WTC11 (cell line): ENCODE measurements at regions not wholly inside any gene's neighbourhood (a gene's known extent, or its start where the extent isn't known, plus 50 kb on each side); places are given as distances from the start of the nearest gene placed in this dataset.

Source experiments
- ATAC-seq: fragments of 200-7000 bp; cut with Tn5 transposase; 2 replicates; pipeline ENCODE4 v1.10.0; 2021; ENCODE audit warnings: mild to moderate bottlenecking, moderate library complexity
- CTCF ChIA-PET: fragments of 300-600 bp; sonication (Branson Sonifier 250); formaldehyde crosslinking; loops from one replicate; lab custom pipeline; 2021; ENCODE audit warnings: antibody characterized with exemption; lab: Charles Lee
- POLR2A ChIA-PET: fragments of 350-600 bp; sonication (Branson Sonifier 250); formaldehyde crosslinking; loops from one replicate; lab custom pipeline; 2021; ENCODE audit warnings: antibody characterized with exemption; lab: Charles Lee
- DNase-seq: peaks from one replicate; pipeline ENCODE4 v3.0.0; 2021; ENCODE audit warnings: low spot score
- H3K27ac Mint-ChIP-seq: 2 replicates; pipeline ENCODE4 v1.8.0; 2021; ENCODE audit warnings: mixed read lengths
- H3K27me3 Mint-ChIP-seq: 2 replicates; pipeline ENCODE4 v1.8.0; 2021; ENCODE audit warnings: low read depth, mild to moderate bottlenecking, moderate library complexity, mixed read lengths
- H3K36me3 Mint-ChIP-seq: 2 replicates; pipeline ENCODE4 v1.8.0; 2021; ENCODE audit warnings: mixed read lengths
- H3K4me1 Mint-ChIP-seq: 2 replicates; pipeline ENCODE4 v1.8.0; 2022; ENCODE audit warnings: mixed read lengths
- H3K4me3 Mint-ChIP-seq: 2 replicates; pipeline ENCODE4 v1.8.0; 2021; ENCODE audit warnings: mild to moderate bottlenecking, moderate library complexity, mixed read lengths
- H3K9me3 Mint-ChIP-seq: 2 replicates; pipeline ENCODE4 v1.8.0; 2021; ENCODE audit warnings: mixed read lengths
- ATF1 ChIP-seq: sonication (generic); formaldehyde crosslinking; IDR thresholded peaks from 2 replicates; pipeline ENCODE4 v1.8.1; 2023; ENCODE audit warnings: mild to moderate bottlenecking, moderate library complexity, missing genetic modification reagents
- ATF3 ChIP-seq: sonication (generic); formaldehyde crosslinking; conservative IDR thresholded peaks from 2 replicates; pipeline ENCODE4 v1.8.1; 2022; ENCODE audit warnings: mild to moderate bottlenecking, missing genetic modification reagents
- CBFB ChIP-seq: sonication (generic); formaldehyde crosslinking; IDR thresholded peaks from 2 replicates; pipeline ENCODE4 v1.8.1; 2022; ENCODE audit warnings: mild to moderate bottlenecking, low read depth, missing genetic modification reagents
- ELF4 ChIP-seq: sonication (generic); formaldehyde crosslinking; IDR thresholded peaks from 2 replicates; pipeline ENCODE4 v1.8.1; 2022; ENCODE audit warnings: low read depth, mild to moderate bottlenecking, moderate library complexity, missing genetic modification reagents
- EMX1 ChIP-seq: fragments of 250-450 bp; sonication (Bioruptor Pico); IDR thresholded peaks from 2 replicates; pipeline ENCODE4 v1.8.0; 2021; ENCODE audit warnings: mild to moderate bottlenecking
- FOXJ3 ChIP-seq: sonication (generic); formaldehyde crosslinking; IDR thresholded peaks from 2 replicates; pipeline ENCODE4 v1.9.0; 2021; ENCODE audit warnings: missing genetic modification reagents, mild to moderate bottlenecking, borderline replicate concordance
- JAZF1 ChIP-seq: fragments of 250-450 bp; sonication (Bioruptor Pico); IDR thresholded peaks from 2 replicates; pipeline ENCODE4 v1.9.0; 2021; ENCODE audit warnings: moderate library complexity, mild to moderate bottlenecking, inconsistent platforms
- JUN ChIP-seq: sonication (generic); formaldehyde crosslinking; IDR thresholded peaks from 2 replicates; pipeline ENCODE4 v1.8.0; 2023; ENCODE audit warnings: mild to moderate bottlenecking, missing genetic modification reagents
- NR2C2 ChIP-seq: sonication (generic); formaldehyde crosslinking; IDR thresholded peaks from 2 replicates; pipeline ENCODE4 v1.8.0; 2022; ENCODE audit warnings: mild to moderate bottlenecking, missing genetic modification reagents
- NR3C1 ChIP-seq: sonication (generic); formaldehyde crosslinking; conservative IDR thresholded peaks from 2 replicates; pipeline ENCODE4 v1.8.1; 2023; ENCODE audit warnings: low read depth, mild to moderate bottlenecking, missing genetic modification reagents
- PRRX2 ChIP-seq: fragments of 250-450 bp; sonication (Bioruptor Pico); IDR thresholded peaks from 2 replicates; pipeline ENCODE4 v1.8.0; 2021; ENCODE audit warnings: mild to moderate bottlenecking
- SMAD4 ChIP-seq: sonication (generic); formaldehyde crosslinking; IDR thresholded peaks from 2 replicates; pipeline ENCODE4 v1.8.0; 2022; ENCODE audit warnings: mild to moderate bottlenecking, missing genetic modification reagents
- SOX15 ChIP-seq: fragments of 250-450 bp; sonication (Bioruptor Pico); IDR thresholded peaks from 2 replicates; pipeline ENCODE4 v1.9.0; 2021; ENCODE audit warnings: mild to moderate bottlenecking
- SP1 ChIP-seq: sonication (generic); formaldehyde crosslinking; conservative IDR thresholded peaks from 2 replicates; pipeline ENCODE4 v1.8.1; 2022; ENCODE audit warnings: missing genetic modification reagents
- TEAD1 ChIP-seq: sonication (generic); formaldehyde crosslinking; IDR thresholded peaks from 2 replicates; pipeline ENCODE4 v1.8.0; 2022; ENCODE audit warnings: mild to moderate bottlenecking, missing genetic modification reagents
- ZBTB43 ChIP-seq: sonication (generic); formaldehyde crosslinking; IDR thresholded peaks from 2 replicates; pipeline ENCODE4 v1.8.1; 2023; ENCODE audit warnings: mild to moderate bottlenecking, missing genetic modification reagents
- ZMAT4 ChIP-seq: fragments of 250-450 bp; sonication (Bioruptor Pico); IDR thresholded peaks from 2 replicates; pipeline ENCODE4 v1.9.0; 2021; ENCODE audit warnings: mild to moderate bottlenecking
- ZNF121 ChIP-seq: sonication (generic); formaldehyde crosslinking; IDR thresholded peaks from 2 replicates; pipeline ENCODE4 v1.8.0; 2023; ENCODE audit warnings: missing genetic modification reagents
- ZNF219 ChIP-seq: sonication (generic); formaldehyde crosslinking; IDR thresholded peaks from 2 replicates; pipeline ENCODE4 v1.8.0; 2023; ENCODE audit warnings: missing genetic modification reagents, mild to moderate bottlenecking, borderline replicate concordance
- ZNF232 ChIP-seq: sonication (generic); formaldehyde crosslinking; IDR thresholded peaks from 2 replicates; pipeline ENCODE4 v1.8.0; 2022; ENCODE audit warnings: mild to moderate bottlenecking, missing genetic modification reagents
- ZSCAN18 ChIP-seq: fragments of 250-450 bp; sonication (Bioruptor Pico); IDR thresholded peaks from 2 replicates; pipeline ENCODE4 v2.1.2; 2022; ENCODE audit warnings: mild to moderate bottlenecking, moderate library complexity

- ATAC-seq: no peak
- Mint-ChIP-seq H3K4me1 (peaks cover 12% of the 10 kb centered on the region), H3K27ac (no peak overlapping the region)
- TF ChIP-seq ATF1: no peak
- no peak for TF ChIP-seq NR2C2 (CRISPR knock-in tag)
- TF ChIP-seq, all 79 proteins: peak for 0
- H3K9me3 Mint-ChIP-seq: no peaks in the 10 kb centered on the region
- CTCF ChIA-PET: interaction anchor here (1.0 kb wide), 1 partner anchor 32 kb away, joined by 3 read pairs; no protein-coding TSS in a partner anchor
- no peak for DNase-seq
- H3K27me3 Mint-ChIP-seq: peaks cover 5% of the 10 kb centered on the region
- POLR2A ChIA-PET: interaction anchor here (0.7 kb wide), 1 partner anchor 8 kb away, joined by 3 read pairs; no protein-coding TSS in a partner anchor
- H3K4me3 Mint-ChIP-seq: no peak overlapping the region
- no peaks in the 10 kb centered on the region for H3K36me3 Mint-ChIP-seq
Observed at GRCh38 chr1:17877316-17877715, 122.2 kb downstream of the ACTL8 start.

GRCh38 chr1:17877896-17878295 lies 122.8 kb downstream of the ACTL8 start:
- H3K4me1 Mint-ChIP-seq: peaks cover 12% of the 10 kb centered on the region
- no peak for DNase-seq
- H3K27me3 Mint-ChIP-seq: peaks cover 5% of the 10 kb centered on the region
- no peak overlapping the region for H3K27ac Mint-ChIP-seq
- POLR2A ChIA-PET: interaction anchor here (0.7 kb wide), 1 partner anchor 9 kb away, joined by 3 read pairs; no protein-coding TSS in a partner anchor
- CTCF ChIA-PET: interaction anchor here (1.0 kb wide), 1 partner anchor 32 kb away, joined by 3 read pairs; no protein-coding TSS in a partner anchor
- TF ChIP-seq FOXJ3 (CRISPR knock-in tag) (no peak), ZBTB43 (CRISPR knock-in tag) (no peak), NR2C2 (CRISPR knock-in tag) (no peak)
- TF ChIP-seq, all 79 proteins: peak for 0
- H3K9me3 Mint-ChIP-seq: no peaks in the 10 kb centered on the region
- ATAC-seq: no peak
- H3K36me3 Mint-ChIP-seq: no peaks in the 10 kb centered on the region
- no peak overlapping the region for H3K4me3 Mint-ChIP-seq

GRCh38 chr1:17878837-17879236 lies 123.7 kb downstream of the ACTL8 start:
- H3K27me3 Mint-ChIP-seq: peaks cover 5% of the 10 kb centered on the region
- no peak for ATAC-seq
- ChIA-PET POLR2A (no interaction called here), CTCF (no interaction called here)
- H3K4me1 Mint-ChIP-seq: peaks cover 12% of the 10 kb centered on the region
- no peak overlapping the region for H3K27ac Mint-ChIP-seq
- H3K9me3 Mint-ChIP-seq: no peaks in the 10 kb centered on the region
- H3K4me3 Mint-ChIP-seq: no peak overlapping the region
- no peak for DNase-seq
- no peak for TF ChIP-seq EMX1 (CRISPR knock-in tag)
- no peak for TF ChIP-seq JAZF1 (CRISPR knock-in tag)
- no peaks in the 10 kb centered on the region for H3K36me3 Mint-ChIP-seq

GRCh38 chr1:17880449-17880848 lies 125.3 kb downstream of the ACTL8 start:
- H3K4me3 Mint-ChIP-seq: no peak overlapping the region
- H3K27me3 Mint-ChIP-seq: peaks cover 5% of the 10 kb centered on the region
- CTCF ChIA-PET: interaction anchor here (0.6 to 1.1 kb wide), 2 partner anchors 54 to 108 kb away, joined by 3 read pairs; no protein-coding TSS in a partner anchor
- no peaks in the 10 kb centered on the region for H3K9me3 Mint-ChIP-seq
- DNase-seq (no peak), ATAC-seq (no peak)
- POLR2A ChIA-PET: interaction anchor here (0.7 kb wide), 1 partner anchor 1331 kb away, joined by 3 read pairs; no protein-coding TSS in a partner anchor
- no peaks in the 10 kb centered on the region for H3K36me3 Mint-ChIP-seq
- no peaks in the 10 kb centered on the region for H3K4me1 Mint-ChIP-seq
- TF ChIP-seq TEAD1 (no peak), SOX15 (CRISPR knock-in tag) (no peak), ZMAT4 (CRISPR knock-in tag) (no peak), ZNF121 (no peak), SMAD4 (CRISPR knock-in tag) (no peak)
- TF ChIP-seq, all 79 proteins: peak for 0
- no peak overlapping the region for H3K27ac Mint-ChIP-seq

- DNase-seq (no peak), ATAC-seq (peak; percentile 34; the same call in 1 of the 2 replicates)
- no peaks in the 10 kb centered on the region for H3K9me3 Mint-ChIP-seq
- H3K4me3 Mint-ChIP-seq: no peak overlapping the region
- H3K27me3 Mint-ChIP-seq: peaks cover 5% of the 10 kb centered on the region; the same call in 1 of the 2 replicates
- no peak overlapping the region for H3K27ac Mint-ChIP-seq
- POLR2A ChIA-PET: no interaction called here
- H3K36me3 Mint-ChIP-seq: no peaks in the 10 kb centered on the region
- H3K4me1 Mint-ChIP-seq: no peaks in the 10 kb centered on the region
- CTCF ChIA-PET: no interaction called here
- TF ChIP-seq ZSCAN18 (CRISPR knock-in tag): no peak
- no peak for TF ChIP-seq ZNF219
- TF ChIP-seq NR3C1 (CRISPR knock-in tag): no peak
- TF ChIP-seq ATF3 (CRISPR knock-in tag): no peak
- no peak for TF ChIP-seq CBFB (CRISPR knock-in tag)
- no peak for TF ChIP-seq ZNF232 (CRISPR knock-in tag)
- no peak for TF ChIP-seq ELF4 (CRISPR knock-in tag)
- no peak for TF ChIP-seq SP1
- TF ChIP-seq PRRX2: no peak
- TF ChIP-seq JUN (CRISPR knock-in tag): no peak
Observed at GRCh38 chr1:17881761-17882160, 126.6 kb downstream of the ACTL8 start.
